ENCODE measurements at regions not wholly inside any gene's neighbourhood (a gene's known extent, or its start where the extent isn't known, plus 50 kb on each side); places are given as distances from the start of the nearest gene placed in this dataset.

DNA sequence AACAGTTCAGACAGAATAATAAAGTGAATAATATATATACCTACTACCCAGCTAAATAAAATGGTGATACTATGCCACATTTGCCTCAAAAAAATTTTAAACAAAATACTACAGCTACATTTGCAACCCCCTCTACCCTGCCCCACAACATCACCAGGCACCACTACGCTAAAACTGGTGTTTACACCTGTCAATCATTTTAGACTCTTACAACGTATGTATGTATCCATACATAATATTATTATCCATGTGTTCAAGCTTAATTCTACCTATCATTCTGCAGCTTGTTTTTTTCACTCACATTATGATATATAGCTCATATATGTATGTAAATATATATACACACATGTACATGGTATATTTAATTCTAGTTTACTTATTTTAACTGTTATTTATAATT is 62.5 kb downstream of the NIBAN1 start:
- CTCF ChIA-PET = interaction anchor here (0.8 to 1.7 kb wide), 5 partner anchors 24 to 106 kb away, joined by 3 to 4 read pairs (median 3); no protein-coding TSS in a partner anchor
- SMC1A ChIA-PET (ENCODE audit: uncharacterized antibody, unreplicated experiment) = interaction anchor here (1.0 to 1.1 kb wide), 3 partner anchors 9 to 106 kb away, joined by 3 to 4 read pairs (median 3); no protein-coding TSS in a partner anchor

More for the DNA sequence above, 62.5 kb downstream of the NIBAN1 start:
- H2AFZ ChIP-seq (ENCODE audit: control insufficient read depth, low read depth, low read length) = no peak overlapping the region
- no TSS peak for BruUV-seq (replicated peaks)
- DNase-seq (ENCODE audit: low read depth, low spot score) (no peak), ATAC-seq (no peak), FAIRE-seq (no peak)
- no peak for TF ChIP-seq KDM1A (IDR thresholded peaks at IDR 0.05; ENCODE audit: borderline replicate concordance)
- no peak for TF ChIP-seq BMI1 (IDR thresholded peaks at IDR 0.05; ENCODE audit: borderline replicate concordance)
- TF ChIP-seq YBX1 (IDR thresholded peaks at IDR 0.05) = no peak
- TF ChIP-seq KLF5 (IDR thresholded peaks at IDR 0.05; ENCODE audit: partially characterized antibody) = no peak
- no peak for TF ChIP-seq SMC3 (IDR thresholded peaks at IDR 0.05; ENCODE audit: borderline replicate concordance, low read length)
- TF ChIP-seq, protein P1, sequence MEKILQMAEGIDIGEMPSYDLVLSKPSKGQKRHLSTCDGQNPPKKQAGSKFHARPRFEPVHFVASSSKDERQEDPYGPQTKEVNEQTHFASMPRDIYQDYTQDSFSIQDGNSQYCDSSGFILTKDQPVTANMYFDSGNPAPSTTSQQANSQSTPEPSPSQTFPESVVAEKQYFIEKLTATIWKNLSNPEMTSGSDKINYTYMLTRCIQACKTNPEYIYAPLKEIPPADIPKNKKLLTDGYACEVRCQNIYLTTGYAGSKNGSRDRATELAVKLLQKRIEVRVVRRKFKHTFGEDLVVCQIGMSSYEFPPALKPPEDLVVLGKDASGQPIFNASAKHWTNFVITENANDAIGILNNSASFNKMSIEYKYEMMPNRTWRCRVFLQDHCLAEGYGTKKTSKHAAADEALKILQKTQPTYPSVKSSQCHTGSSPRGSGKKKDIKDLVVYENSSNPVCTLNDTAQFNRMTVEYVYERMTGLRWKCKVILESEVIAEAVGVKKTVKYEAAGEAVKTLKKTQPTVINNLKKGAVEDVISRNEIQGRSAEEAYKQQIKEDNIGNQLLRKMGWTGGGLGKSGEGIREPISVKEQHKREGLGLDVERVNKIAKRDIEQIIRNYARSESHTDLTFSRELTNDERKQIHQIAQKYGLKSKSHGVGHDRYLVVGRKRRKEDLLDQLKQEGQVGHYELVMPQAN (conservative IDR thresholded peaks at IDR 0.05) = no peak
- no peak for TF ChIP-seq NR2C1 (IDR thresholded peaks at IDR 0.05)
- TF ChIP-seq PRDM15 (CRISPR knock-in tag; IDR thresholded peaks at IDR 0.05) = no peak
- TF ChIP-seq E2F8 (IDR thresholded peaks at IDR 0.05; ENCODE audit: low read depth, partially characterized antibody) = no peak
- TF ChIP-seq PAX8 (IDR thresholded peaks at IDR 0.05) = no peak
- no peak for TF ChIP-seq ZNF217 (IDR thresholded peaks at IDR 0.05)
- no peak for TF ChIP-seq JUNB (IDR thresholded peaks at IDR 0.05)
- TF ChIP-seq NFYA (IDR thresholded peaks at IDR 0.05; ENCODE audit: borderline replicate concordance, low read depth, low read length) = no peak
- no peak for TF ChIP-seq ZSCAN29 (IDR thresholded peaks at IDR 0.05)
- TF ChIP-seq TARDBP (IDR thresholded peaks at IDR 0.05; ENCODE audit: borderline replicate concordance) = no peak
- TF ChIP-seq ESRRA (IDR thresholded peaks at IDR 0.05; ENCODE audit: low read length) = no peak
- no peak for TF ChIP-seq BACH1 (IDR thresholded peaks at IDR 0.05; ENCODE audit: borderline replicate concordance)
- no peak for TF ChIP-seq EZH2 (IDR thresholded peaks at IDR 0.05; ENCODE audit: borderline replicate concordance, control insufficient read depth, low read depth, low read length)
- no peak for TF ChIP-seq PAX5 (IDR thresholded peaks at IDR 0.05; ENCODE audit: borderline replicate concordance, low read depth, low read length)
- H3K4me3 ChIP-seq = no peak overlapping the region
- in situ Hi-C loops (cut with MboI) = no loop called here
- ChIA-PET RAD21 (ENCODE audit: unreplicated experiment) (no interaction called here), POLR2A (interaction anchor here (1.0 kb wide), 1 partner anchor 31 kb away, joined by 3 read pairs; no protein-coding TSS in a partner anchor)
- no peak overlapping the region for H3K27ac ChIP-seq (ENCODE audit: control insufficient read depth, insufficient read depth)
- H3K9me3 ChIP-seq (replicated peaks; ENCODE audit: control insufficient read depth, insufficient read depth, low read length) = no peaks in the 10 kb centered on the region
- 69% methylated on average over 2 of the region's 2 CpGs for WGBS (ENCODE audit: insufficient coverage, insufficient replicate concordance, low lambda C conversion rate, missing lambda C conversion rate)
- no peaks in the 10 kb centered on the region for H3K4me1 ChIP-seq (ENCODE audit: control insufficient read depth, insufficient read depth, low read length)
- H3K79me2 ChIP-seq (ENCODE audit: control insufficient read depth, insufficient read depth, low read length) = no peaks in the 10 kb centered on the region
- no peaks in the 10 kb centered on the region for H3K36me3 ChIP-seq (ENCODE audit: control insufficient read depth in 2 of 2, insufficient read depth in 2 of 2, low read length in 1 of 2)
- H4K20me1 ChIP-seq (ENCODE audit: control insufficient read depth, insufficient read depth) = no peaks in the 10 kb centered on the region
- no peaks in the 10 kb centered on the region for H3K27me3 ChIP-seq (replicated peaks in 1 of 2; ENCODE audit: control insufficient read depth in 2 of 2, insufficient read depth in 2 of 2, low read length in 1 of 2)
- no peak overlapping the region for H3K4me2 ChIP-seq (ENCODE audit: control insufficient read depth, insufficient read depth)
- intact Hi-C loops (cut with micrococcal nuclease; ENCODE audit: unreplicated experiment) = no loop called here
- H3K9ac ChIP-seq (ENCODE audit: control insufficient read depth, insufficient read depth, low read length) = no peak overlapping the region

All from GM12878 (cell line).